BE2C (cell line): ENCODE measurements at regions not wholly inside any gene's neighbourhood (a gene's known extent, or its start where the extent isn't known, plus 50 kb on each side); places are given as distances from the start of the nearest gene placed in this dataset.

ENCODE experiments used
- DNase-seq: peaks from one replicate; pipeline ENCODE4 v3.0.0-alpha.2; 2020
- H3K27me3 ChIP-seq: fragments of 250-450 bp; sonication (Bioruptor Pico); 2 replicates; pipeline ENCODE4 v1.5.1; 2020; ENCODE audit warnings: mild to moderate bottlenecking
- H3K36me3 ChIP-seq: fragments of 250-450 bp; sonication (Bioruptor Pico); 2 replicates; pipeline ENCODE4 v1.5.1; 2020; ENCODE audit warnings: mild to moderate bottlenecking
- H3K4me1 ChIP-seq: fragments of 250-450 bp; sonication (Bioruptor Pico); 2 replicates; pipeline ENCODE4 v1.5.1; 2020
- H3K4me3 ChIP-seq: 2 replicates; pipeline ENCODE4 v1.5.1; 2011; ENCODE audit warnings: low read depth, low read length
- H3K9me3 ChIP-seq: fragments of 250-450 bp; sonication (Bioruptor Pico); 2 replicates; pipeline ENCODE4 v1.5.1; 2020
- TF ChIP-seq, protein P1 (sequence below): IDR thresholded peaks from 2 replicates; pipeline ENCODE4 v1.5.1; 2012; ENCODE audit warnings: mild to moderate bottlenecking, low read depth, low read length

DNA sequence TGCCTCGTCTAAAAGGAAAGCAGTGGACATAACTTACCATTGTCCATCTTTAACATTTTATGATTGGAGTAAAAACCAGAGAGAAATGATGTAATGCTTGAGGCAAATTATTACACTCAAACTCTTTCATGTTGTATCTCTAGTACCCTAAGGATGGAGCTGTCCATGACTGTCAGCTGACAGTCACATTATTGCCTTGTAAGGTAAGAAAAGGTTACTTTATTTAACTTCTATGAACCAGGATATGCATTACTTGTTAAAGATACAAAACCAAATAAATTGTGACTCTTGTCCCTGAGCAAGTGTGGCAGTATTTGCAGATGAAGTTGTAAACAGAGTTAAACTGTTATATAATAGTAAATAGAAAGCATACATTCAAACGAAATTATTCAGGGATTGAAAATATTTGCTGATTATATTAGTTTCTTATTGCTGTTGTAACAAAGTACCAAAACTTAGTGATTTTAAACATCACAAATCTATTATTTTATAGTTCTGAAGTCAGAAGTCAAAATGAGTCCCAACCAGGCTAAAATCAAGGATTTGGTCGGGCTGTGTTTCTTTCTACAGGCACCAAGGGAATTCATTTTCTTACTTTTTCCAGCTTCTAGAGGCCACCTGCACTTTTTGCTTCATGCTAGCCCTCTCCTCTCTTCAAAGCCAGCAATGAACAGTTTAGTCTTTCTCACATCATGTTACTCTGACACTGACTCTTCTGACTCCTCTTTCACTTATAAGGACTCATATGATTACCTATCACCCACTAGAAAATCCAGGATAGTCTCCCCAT is 113.8 kb downstream of the CEP44 start:
- H3K4me3 ChIP-seq, result no peak overlapping the region
- TF ChIP-seq, protein P1, sequence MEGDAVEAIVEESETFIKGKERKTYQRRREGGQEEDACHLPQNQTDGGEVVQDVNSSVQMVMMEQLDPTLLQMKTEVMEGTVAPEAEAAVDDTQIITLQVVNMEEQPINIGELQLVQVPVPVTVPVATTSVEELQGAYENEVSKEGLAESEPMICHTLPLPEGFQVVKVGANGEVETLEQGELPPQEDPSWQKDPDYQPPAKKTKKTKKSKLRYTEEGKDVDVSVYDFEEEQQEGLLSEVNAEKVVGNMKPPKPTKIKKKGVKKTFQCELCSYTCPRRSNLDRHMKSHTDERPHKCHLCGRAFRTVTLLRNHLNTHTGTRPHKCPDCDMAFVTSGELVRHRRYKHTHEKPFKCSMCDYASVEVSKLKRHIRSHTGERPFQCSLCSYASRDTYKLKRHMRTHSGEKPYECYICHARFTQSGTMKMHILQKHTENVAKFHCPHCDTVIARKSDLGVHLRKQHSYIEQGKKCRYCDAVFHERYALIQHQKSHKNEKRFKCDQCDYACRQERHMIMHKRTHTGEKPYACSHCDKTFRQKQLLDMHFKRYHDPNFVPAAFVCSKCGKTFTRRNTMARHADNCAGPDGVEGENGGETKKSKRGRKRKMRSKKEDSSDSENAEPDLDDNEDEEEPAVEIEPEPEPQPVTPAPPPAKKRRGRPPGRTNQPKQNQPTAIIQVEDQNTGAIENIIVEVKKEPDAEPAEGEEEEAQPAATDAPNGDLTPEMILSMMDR, result no peak
- no peaks in the 10 kb centered on the region for H3K4me1 ChIP-seq
- no peaks in the 10 kb centered on the region for H3K9me3 ChIP-seq
- H3K27me3 ChIP-seq, result peaks cover 20% of the 10 kb centered on the region
- no peak for DNase-seq
- no peaks in the 10 kb centered on the region for H3K36me3 ChIP-seq

DNA sequence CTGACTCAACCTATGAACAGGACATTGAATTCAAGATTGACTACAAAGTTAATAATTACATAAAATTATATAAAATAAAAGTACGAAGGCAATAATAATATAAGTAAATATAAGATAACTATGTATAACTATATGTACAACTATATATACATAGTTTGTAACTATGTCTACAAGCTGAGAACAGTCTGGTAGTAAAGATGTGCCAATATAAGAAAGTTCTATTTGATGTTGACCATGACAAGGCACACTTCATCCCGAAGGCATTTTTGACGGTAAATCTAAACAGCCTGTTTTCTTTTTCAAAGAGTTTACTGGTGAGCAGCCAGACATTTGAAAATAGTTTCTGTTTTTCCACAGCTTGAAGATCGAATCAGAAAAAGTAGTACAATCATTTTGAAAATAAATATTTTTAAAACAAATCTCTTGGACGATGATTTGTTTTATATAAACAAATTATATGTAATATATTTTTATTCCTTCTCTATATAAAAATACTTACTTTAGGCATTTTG is 112.9 kb downstream of the CEP44 start:
- no peaks in the 10 kb centered on the region for H3K36me3 ChIP-seq
- TF ChIP-seq, protein P1, result no peak
- H3K4me3 ChIP-seq, result no peak overlapping the region
- H3K9me3 ChIP-seq, result no peaks in the 10 kb centered on the region
- no peaks in the 10 kb centered on the region for H3K4me1 ChIP-seq
- peaks cover 17% of the 10 kb centered on the region for H3K27me3 ChIP-seq
- DNase-seq, result no peak

DNA sequence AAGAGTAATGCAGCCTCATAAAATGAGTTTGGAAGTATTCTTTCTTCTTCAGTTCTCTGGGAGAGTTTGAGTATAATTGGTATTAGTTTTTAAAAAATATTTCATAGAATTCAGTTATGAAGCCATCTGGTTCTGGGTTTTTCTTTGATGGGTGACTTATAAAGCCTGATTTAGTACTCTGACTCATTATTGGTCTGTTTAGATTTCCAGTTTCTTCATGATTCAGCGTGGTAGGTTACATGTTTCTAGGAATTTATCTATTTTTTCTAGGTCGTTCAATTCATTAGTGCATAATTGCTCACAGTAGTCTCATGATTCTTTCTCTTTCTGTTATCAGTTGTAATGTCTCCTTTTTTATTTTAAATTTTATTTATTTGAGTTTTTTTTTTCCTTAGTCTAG is 111.2 kb downstream of the CEP44 start:
- H3K27me3 ChIP-seq, result peaks cover 17% of the 10 kb centered on the region
- no peaks in the 10 kb centered on the region for H3K4me1 ChIP-seq
- no peaks in the 10 kb centered on the region for H3K9me3 ChIP-seq
- DNase-seq, result no peak
- no peaks in the 10 kb centered on the region for H3K36me3 ChIP-seq
- no peak overlapping the region for H3K4me3 ChIP-seq
- TF ChIP-seq, protein P1, result no peak

GRCh38 chr4:174389439-174389838 is 105.7 kb downstream of the CEP44 start:
- no peak overlapping the region for H3K4me3 ChIP-seq
- no peaks in the 10 kb centered on the region for H3K36me3 ChIP-seq
- peaks cover 9% of the 10 kb centered on the region for H3K27me3 ChIP-seq
- TF ChIP-seq, protein P1, result no peak
- H3K9me3 ChIP-seq, result no peaks in the 10 kb centered on the region
- no peaks in the 10 kb centered on the region for H3K4me1 ChIP-seq
- no peak for DNase-seq

- Histone ChIP-seq H3K36me3 (no peaks in the 10 kb centered on the region), H3K4me1 (no peaks in the 10 kb centered on the region), H3K27me3 (peaks cover 2% of the 10 kb centered on the region; the same call in 1 of the 2 replicates), H3K4me3 (no peak overlapping the region), H3K9me3 (no peaks in the 10 kb centered on the region)
- TF ChIP-seq, protein P1, result no peak
- no peak for DNase-seq
These were observed 104.9 kb downstream of the CEP44 start for GRCh38 chr4:174388461-174389145.

- H3K27me3 ChIP-seq, result no peaks in the 10 kb centered on the region
- H3K4me1 ChIP-seq, result no peaks in the 10 kb centered on the region
- no peak overlapping the region for H3K4me3 ChIP-seq
- no peaks in the 10 kb centered on the region for H3K36me3 ChIP-seq
- TF ChIP-seq, protein P1, result no peak
- H3K9me3 ChIP-seq, result no peaks in the 10 kb centered on the region
- DNase-seq, result no peak
These were observed 104.0 kb downstream of the CEP44 start for GRCh38 chr4:174387721-174388120.
